HUDEP-2 (cell line): ENCODE measurements at regions not wholly inside any gene's neighbourhood (a gene's known extent, or its start where the extent isn't known, plus 50 kb on each side); places are given as distances from the start of the nearest gene placed in this dataset.

Source experiments
- DNase-seq, 76 experiments: peaks; one replicate each; lab custom pipeline; 2025; ENCODE audit not compliant: unreplicated experiment in 76 of 76; lab: John Stamatoyannopoulos, UW

DNA sequence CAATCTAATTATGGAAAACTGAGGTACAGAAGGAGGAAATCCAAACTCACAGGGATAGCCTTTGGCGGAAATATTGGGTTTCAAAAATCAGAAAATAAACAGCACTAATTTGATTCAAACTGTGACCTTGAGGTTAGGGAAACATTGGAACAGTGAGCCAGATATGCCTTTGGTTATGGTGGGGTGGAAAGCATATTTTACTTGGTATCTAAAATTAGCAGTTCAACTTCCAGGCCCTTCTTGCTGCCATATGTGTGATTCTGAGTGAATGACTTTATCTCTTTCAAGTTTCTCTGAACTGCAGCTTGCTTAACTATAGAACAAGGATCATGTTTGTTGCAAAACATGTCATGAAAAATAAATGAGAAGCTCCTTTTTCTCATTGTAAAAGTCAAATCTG lies 240.9 kb upstream of the VEGFC start:
- DNase-seq = no peak

DNA sequence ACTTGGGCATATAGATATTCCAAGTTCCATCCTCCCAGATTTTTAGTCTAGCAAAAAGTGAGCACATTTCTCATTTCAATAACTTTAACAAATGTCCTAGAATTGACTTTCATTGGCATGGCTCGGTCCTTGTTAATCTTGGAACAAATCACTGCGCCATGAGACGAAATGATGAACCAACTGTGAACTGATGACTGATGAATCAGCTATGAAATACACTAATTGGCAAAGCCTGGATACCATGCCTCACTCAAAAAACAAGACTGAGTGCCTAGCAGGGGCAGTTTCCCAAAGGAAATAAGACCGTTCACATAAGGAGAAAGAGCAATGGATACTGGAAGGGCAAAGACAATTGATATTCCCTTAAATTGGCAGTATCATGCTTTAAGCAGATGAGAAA lies 248.6 kb upstream of the VEGFC start:
- DNase-seq = no peak

DNA sequence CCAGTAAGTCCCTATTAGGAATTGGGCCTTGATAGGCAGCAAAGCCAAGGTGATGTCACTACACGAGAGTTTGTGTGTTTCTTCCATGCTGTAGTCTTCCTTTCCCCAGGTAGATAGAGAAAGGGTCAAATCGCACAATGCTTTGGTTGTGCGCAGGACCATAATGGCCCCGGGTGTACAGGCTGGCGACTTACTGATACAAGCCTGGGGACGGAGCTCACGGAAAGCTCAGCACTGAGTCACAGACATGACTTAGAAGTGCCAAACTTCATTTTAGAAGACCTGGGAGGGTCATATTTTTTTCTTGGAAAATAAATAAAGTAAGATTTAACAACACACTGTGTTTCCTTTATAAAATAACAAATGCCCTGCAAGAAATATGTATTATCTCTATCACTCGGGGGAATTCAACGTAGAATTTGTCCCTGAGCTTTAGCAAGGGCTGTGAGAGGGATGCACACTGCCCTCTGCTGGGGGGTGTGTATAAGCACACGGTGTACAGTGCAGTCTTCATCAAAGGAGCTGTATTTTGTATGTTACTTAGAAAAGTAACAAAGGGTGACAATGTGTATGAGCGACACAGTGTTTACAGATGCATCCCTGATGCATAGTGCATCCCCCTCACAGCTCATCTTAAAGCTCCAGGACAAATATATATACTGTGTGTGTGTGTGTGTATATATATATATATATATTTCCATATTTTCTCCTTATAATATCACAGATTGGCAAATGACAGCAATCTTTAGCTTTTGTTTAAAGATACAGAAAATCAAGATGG lies 254.5 kb upstream of the VEGFC start:
- DNase-seq = peak in 54 of 76 experiments; percentile 1 to 56 (median 27)

DNA sequence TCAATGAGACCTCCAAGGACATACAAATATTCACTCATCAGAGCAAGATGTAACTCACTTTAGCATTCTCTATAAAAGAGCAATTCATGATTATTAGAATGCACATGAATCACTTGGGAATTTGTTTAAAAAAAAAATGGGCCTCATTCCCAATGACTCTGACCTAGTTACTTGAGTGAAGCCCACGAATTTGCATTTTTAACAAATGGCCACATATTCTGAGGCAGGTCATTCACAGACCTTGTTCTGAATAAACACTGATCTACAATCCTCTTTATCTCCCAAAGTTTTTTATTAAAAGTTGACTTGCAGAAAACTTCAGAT lies 255.1 kb upstream of the VEGFC start:
- DNase-seq = no peak

DNA sequence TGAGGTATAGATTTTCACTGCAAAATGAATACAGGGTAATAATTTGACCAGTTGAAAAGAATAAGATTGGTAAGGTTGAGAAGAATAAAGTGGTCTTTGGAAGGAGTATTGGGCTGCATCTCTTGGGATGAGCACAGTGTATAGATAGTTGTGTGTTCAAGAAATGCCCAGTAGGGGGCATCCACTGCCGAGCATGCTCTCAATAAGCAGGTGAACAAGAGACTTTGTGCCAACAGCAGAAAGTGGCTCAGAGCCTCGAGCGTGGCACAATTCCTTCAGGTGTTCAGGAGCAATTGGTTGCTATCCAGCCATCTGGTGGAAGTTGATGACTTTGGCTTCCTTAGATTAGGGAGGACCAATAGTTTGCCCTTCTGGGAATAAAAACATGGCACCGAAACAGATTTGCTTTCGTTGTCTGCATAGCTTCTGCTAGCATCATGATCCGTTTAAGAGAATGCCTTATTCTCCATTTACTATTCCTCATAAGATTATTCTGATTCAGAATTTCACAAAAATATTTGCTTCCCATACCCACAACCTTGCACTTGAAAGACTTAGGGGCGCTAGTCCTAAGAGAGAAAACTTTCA lies 258.1 kb upstream of the NEIL3 start:
- DNase-seq = peak in 23 of 76 experiments; percentile 0 to 42 (median 12)

DNA sequence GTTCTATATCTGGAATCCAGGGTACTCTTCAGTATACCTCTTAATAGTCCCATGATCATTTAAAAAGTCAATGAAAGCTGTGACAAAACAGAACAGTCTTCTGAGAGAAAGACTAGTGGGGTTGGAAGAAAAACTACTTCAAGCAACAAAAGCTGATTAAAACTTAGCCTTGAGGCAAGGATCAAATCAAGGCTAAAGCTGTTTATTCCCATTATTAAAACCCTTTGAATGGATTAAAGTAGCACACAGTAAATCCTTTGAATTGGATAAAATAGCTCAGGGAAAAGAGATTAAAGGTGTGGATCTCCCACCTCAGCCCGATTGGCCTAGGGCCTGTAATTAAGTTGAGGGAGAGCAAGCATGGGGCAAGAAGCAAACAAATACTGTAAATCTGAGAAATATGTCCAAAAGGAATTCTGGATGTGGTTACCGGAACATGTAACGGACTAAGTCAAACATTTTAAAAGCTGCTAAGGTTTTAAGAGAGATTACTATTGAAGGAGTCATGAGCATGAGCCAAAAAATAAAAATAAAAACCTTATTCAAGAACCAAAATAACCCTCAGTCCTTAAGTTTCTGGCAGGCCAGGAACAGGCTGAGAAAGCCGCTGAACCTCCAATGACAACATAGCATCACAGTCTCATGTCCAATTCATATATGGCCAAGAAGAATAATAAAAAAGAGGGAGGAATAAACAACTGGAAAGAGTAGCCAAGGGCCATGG lies 257.3 kb upstream of the NEIL3 start:
- DNase-seq = no peak

DNA sequence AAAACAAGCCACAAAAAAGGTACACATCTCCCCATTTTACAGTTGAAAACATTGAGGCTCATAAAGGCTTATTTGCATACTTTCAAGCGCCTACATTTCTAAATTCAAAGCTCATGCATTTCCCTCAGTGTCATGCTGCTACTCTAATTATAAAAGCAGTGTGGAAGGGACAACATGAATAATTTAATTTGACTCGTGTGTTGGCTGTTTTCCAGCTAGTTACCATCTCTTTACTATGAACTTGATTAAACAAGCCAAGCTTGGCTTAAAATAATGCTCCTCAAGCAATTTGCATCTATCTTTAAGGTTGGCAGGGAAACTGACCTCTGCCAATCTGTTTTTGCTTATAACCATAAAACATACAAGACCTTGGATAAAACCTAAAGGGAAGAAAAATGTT lies 252.5 kb upstream of the NEIL3 start:
- no peak for DNase-seq

DNA sequence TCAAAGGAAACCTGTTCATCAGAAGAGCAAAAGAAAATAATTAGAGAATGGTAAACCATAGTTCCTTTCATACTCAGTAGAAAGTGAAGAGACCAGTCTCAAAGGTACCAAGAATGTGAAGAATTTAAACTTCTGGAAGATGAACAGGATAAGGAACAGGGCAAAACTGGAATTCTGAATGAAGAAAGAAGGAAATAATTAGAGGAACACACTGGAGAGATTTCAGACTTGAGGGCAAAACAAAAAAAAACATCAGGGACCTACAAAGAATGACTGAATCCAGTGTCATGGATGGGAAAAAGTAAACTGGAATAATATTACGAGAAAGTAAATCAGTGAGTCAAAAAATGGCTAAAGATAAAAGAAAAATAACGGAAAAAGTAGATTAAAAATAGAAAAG lies 245.6 kb upstream of the NEIL3 start:
- DNase-seq = no peak

DNA sequence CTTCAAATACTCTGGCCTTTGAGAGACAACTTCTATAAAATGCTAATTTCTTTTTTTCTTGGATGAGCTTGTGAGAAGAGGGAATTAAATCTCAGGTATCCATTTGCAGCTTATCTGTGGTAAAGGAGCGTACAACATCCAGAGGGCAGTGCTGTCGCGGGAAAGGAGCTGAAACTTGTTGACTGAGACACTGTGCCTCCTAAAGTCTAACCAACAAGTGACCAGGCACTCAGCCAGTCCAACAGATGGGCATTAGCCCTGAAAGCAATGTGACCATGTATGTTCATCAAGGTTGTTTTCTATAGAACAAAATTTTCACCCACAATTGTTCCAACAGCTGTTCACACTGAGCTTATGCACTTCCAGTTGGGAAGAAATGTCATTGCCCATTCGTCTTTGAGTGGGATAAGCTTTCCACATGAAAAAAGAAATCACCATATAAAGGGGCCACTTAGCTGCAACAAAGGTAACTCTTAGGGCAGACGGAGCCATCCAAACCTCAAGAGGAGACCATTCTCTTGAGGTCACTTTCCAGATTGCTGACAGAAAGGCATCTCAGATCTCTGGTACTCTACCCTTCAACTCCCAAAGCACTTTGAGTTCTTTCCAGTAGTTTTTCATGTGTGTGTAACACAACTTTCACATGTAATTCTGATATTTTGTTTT lies 244.8 kb upstream of the NEIL3 start:
- DNase-seq = no peak

DNA sequence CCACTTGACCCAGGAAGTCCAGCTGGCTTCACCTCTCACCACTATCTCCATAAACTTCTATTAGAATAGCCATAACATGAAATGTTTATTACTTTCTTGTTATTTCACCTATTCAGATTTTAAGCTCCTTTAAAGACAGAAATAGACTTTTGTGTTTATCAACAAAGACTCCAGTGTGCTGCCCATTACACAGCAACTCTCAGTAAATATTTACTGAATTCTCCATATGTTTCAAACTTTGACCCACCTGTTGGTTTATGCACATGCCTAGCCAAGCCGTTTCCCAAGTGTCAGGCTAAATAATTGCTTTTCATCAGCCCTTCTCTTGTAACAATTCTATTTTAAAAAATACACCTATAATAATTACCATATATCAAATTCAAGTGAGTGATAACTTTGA lies 242.9 kb upstream of the NEIL3 start:
- no peak for DNase-seq

DNA sequence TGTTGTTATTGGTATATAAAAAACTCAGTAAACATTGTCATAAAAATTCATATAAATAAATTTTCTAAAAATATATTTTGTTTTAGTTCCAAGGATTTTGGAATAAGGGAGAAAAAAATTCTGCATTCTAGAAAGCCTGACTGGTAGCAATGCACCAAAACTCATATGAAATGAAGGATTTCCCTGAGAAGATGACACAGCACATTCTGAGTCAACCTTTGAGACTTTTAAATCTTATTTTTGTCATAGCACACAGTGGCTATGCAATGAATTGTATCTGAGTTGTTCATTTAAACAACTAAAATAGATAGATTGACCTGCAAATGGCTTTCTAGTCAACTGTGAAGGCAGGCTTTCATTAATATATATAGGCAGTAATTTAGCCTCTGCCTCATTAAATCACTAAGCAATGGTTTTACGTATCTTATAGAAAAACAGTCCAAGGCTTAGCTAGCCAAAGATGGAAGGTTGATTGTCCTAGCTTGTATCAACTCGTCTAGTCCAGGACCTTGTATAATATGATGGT lies 239.1 kb upstream of the NEIL3 start:
- DNase-seq = no peak

DNA sequence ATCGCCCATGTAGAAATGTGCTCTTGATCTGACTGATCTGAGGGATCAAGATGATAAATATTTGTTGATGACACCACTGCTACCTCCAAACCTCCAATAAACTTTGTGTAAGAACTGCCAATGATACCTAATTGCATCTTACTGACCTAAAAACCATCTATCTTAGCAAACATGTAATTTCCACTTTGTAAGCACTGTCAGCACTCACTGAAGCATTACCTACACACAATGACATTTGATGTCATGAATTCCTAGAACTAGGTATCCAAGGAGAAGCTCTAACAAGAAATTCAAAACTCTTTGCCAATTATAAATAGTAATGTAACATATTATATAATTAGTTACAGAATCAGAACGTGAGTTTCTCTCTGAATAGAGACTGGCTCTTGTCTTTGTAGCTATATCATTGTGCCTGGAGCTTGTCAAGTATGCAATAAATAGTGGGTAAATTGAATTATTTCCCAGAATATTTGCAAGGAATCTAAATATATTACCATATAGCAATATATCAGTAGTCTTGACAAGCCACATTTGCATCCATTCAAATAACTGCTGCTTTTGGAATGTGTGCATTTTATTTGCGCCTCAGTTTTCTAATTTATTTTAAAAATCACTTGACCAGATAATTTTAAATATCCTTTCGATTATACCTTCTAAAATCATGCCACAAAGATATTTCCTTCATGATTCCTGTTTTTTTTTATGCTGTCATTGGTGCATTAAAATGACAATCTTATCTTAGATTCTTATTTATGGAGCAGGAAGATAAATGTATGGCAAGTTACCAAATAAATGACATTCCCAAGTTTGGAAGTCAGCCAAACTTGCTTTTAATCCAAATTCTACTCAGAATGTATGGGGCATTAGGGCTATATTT lies 232.3 kb upstream of the NEIL3 start:
- no peak for DNase-seq

DNA sequence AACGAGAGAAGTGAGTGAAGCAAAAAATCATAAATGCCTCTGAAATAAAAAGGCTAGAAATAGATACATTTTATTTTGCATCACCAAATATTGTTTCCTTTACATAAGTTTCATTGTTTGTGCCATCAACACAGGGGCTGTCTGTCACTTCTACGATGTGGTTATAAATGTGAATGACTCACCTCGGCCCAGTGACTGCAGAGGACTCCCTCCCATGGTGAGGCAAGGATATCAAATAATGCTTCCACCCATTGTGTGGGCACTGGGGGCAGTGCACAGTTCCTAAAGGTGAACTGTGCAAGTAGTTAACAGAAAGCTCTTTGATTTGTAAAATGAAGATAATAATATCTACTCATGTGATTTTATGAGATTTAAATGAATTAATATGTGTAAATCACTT lies 230.3 kb upstream of the NEIL3 start:
- no peak for DNase-seq

DNA sequence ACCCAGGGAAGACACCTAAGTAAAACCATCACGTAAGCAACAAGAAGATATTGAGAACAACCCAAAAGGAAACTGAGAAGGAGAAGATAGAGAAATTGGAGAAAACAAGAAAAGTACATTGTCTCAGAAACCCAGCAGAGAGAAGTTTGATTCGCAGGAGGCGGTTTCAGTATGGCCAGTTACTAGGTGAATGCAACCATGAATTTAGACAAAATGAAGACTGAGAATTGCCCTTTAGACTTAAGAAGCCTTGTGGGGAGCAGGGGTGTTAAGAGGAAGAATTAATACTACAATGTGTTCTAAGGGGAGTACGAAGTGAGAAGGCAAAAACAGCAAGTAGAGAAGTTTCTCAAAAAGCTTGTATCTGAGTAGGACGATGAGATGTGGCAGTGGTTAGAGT lies 229.3 kb upstream of the NEIL3 start:
- no peak for DNase-seq

DNA sequence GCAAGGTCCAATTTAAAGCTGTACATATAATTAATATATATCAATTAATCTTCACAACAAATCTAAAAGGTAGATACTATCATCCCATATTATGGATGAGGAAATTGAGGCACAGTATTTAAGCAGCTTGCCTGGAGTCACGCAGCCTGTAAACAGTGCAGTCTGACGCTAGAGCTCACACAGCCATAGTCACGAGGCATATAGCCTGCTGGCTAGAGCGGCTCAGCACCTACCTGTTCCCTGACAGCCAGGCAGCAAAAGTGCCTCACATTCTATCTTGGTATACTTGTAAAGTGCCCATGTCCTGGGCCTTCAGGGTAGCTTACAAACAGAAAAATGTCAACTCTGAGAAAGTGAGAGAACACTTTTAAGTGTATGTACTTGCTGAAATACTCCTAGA lies 222.6 kb upstream of the NEIL3 start:
- DNase-seq = no peak

DNA sequence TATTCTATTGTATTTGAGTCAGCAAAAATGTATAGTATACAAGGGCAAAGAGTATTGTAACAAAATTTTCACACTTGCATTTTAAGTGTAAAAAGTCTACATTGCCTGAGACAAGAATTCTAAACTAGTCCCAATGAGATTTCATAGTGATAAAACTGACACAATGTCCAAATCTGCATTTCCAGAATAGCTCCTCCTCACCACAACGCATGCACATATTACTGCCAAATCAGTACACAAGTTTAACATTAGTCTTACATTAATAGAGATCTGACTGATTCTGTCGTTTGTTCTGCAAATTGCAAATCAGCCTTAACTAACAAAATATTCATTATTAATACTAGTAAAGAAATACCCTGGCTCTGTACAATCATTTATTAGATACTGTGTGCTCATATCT lies 222.2 kb upstream of the NEIL3 start:
- DNase-seq = no peak

DNA sequence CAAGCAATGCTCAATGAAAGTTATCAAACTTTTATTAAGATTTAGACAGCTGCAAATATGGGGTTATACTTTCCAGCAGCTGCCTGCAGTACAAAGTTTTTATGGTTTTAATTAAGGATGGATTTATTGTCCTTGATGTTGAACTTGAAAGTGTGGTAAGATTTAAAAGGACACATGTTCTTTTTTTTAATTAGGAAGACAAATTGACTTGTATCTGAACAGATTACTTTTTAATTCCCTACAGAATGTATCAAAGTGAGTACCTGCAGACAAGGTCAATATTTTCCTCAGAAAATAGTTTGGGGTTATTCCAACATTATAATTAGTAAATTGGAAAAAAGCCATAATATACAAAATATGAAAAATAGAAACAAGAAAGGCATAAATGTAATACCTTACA lies 218.2 kb upstream of the NEIL3 start:
- no peak for DNase-seq

DNA sequence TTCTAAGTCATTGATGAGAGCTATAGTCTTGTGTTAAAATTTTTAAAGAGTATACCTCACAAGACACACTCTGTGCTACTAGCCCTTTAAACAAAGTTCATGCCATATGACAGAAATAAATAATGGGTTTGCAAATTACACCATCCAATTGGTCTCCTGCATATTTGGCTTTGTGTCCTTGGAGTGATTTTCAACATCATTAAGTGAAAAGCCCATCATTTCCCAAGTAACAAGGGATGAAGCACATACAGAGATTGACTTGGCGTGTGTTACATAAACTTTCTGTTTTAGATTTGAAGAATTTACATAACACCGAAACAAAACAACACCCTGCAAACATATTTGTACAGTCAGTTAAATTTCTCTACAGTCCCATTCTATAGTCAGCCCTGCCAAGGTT lies 216.9 kb upstream of the NEIL3 start:
- no peak for DNase-seq

DNA sequence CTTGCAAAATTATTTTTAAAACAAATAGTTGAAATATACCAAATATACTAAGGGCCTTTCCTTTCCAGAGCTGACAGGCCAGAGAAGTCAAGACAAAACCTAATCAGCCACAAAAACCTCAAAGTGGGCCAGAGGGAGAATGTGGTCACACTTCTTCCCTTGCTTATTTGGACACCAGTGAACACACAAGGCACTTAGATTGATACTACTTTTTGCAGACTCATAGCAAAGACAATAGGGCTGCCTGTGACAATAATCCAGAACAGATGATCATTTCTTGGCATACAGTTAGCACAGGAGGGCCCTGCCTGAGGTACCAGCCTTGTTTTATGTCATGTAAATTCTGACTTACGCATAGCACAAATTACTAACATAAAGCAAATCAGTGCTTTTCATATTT lies 215.7 kb upstream of the NEIL3 start:
- DNase-seq = no peak

DNA sequence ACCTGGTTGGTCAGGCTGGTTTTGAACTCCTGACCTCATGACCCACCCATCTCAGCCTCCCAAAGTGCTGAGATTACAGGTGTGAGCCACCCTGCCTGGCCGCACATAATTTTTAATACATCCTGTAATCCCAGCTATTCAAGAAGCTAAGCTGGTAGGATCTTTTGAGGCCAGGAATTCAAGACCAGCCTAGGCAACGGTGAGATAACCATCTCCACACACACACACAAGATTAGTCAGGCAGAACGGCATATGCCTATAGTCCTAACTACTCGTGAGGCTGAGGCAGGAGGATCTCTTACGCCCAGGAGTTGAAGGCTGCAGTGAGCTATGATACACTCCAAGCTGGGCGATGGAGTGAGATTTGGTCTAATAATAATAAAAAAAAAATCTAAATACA lies 212.4 kb upstream of the NEIL3 start:
- no peak for DNase-seq
